ENCODE measurements at regions not wholly inside any gene's neighbourhood (a gene's known extent, or its start where the extent isn't known, plus 50 kb on each side); places are given as distances from the start of the nearest gene placed in this dataset.

DNA sequence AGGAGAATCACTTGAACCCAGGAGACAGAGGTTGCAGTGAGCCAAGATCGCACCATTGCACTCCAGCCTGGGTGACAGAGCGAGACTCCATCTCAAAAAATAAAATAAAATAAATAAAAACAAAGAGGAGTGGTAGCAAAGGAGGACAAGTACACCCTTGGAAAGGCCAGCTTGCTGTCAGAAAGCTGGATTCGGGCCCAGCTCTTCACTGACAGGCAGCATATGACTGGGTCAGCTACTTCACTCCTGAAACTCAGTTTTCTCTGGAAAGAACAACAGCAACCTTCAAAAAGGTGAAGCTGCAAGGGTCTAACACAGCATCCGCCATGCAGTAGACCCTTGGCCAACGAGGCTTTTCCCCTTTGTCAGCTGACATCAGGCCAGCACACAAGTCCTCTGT is 156.0 kb upstream of the TIAM1 start:
- no peak for DNase-seq (ENCODE audit: low read depth)

DNA sequence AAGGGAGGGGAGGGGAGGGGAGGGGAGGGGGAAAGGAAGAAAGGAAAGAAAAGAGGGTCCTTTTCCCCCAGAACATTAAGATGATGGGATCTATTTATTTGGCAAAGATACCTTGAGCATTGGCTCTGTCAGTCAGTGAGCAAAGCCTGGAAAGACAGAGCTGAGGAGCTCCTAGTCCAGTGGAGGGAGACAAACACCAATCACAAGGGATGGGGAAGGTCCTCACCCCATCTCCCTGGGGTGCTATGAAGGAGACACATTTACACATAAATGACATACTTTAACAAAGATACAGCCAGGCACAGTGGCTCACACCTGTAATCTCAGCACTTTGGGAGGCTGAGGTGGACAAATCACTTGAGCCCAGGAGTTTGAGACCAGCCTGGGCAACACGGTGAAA is 154.9 kb upstream of the TIAM1 start:
- DNase-seq (ENCODE audit: low read depth) = no peak

DNA sequence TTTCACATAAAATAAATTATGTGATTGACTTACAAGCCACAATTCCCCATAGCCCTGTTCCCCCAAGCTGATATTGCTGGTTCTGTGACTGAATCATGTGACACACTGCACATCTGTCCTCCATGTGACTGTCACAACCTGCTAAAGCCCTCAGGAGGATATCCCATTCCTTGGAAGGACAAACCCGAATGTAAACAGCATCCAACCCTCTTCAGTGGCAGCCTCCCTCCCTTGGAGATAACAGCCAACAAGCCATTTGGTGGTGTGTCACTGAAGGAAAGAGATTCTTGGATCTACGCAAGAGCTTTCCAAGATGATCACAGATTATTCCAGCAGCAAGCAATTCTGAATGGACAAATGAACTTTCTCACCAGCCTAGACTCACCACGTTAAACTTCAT is 153.9 kb upstream of the TIAM1 start:
- DNase-seq (ENCODE audit: low read depth) = no peak

DNA sequence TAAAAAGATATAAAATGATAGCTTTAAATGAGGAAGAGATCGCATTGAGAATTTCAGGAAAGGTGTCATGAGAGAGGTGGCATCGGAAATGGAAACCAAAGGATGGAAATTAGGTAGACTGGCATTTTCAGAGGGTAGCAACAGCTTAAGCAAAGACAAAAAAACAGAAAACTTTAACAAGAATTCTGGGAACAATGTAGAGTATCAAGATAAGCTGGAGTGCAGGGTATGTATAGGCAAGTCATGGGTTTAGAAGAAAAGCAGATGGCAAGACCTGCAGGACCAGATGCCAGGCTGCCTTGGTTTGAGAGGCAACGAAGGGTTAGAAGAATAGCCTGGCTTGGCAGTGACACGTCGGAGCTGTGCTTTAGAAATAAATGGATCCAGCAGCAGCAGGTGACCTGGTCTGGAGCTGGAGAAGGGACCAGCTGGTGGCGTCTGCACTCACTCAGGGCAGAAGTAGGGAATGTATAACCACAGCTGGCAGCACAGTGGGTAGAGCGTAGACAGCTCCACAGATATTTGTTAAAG is 149.4 kb upstream of the TIAM1 start:
- no peak for DNase-seq (ENCODE audit: low read depth)

DNA sequence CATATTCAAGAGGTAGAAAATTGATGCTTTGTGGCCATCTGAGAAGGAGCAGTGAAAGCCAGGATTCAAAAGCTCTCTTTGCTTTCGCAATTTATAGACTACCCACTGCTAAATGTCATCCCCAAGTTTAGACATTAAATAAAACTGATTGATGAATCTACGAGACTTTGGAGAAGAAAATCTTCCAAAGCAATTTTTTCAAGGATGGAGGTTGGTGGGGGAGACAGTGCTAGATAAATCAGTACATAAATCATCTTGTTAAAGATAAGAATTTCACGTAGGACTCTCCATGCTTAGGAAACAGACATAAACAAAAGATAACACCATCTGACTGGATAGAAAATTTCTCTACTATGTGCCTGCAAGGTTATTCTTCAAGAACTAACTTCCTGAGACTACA is 147.6 kb upstream of the TIAM1 start:
- no peak for DNase-seq (ENCODE audit: low read depth)

DNA sequence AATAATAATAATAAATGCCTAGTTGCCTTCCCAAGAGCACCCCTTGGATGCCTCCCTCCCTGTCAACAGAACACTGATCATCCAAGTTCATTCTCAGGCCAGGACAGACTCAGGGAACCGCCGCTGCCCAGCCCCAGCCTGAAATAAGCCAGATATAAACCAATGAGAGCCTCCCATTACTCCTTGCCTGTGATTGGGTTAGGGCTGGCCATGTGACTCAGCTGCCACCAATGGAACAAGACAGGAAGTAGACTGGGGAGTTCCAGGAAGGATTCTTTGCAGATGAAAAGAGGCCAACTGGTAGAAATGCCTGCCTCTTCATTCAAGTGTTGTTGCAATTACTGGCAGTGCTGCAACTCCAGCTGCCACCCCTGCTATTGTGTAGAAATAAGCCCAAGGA is 146.4 kb upstream of the TIAM1 start:
- DNase-seq (ENCODE audit: low read depth) = no peak

DNA sequence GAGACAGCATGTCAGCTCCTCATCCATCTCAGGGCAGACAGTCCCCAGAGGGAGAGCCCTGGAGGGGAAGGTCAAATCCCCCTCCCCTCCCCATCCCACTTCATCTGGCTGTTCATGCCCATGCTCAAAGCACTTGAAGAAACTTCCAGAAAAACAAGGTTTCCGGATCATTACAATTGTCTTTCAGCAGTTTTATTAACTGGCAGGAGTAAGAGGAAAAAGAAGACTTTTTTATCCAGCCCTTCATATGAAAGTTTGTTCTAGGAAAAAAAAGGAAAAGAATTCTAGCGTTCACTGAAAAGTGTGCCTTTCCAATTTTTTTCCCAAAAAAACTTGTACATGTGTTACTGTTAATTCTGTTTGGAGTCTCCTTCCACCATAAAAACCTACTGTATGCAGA is 145.7 kb upstream of the TIAM1 start:
- DNase-seq (ENCODE audit: low read depth) = no peak

DNA sequence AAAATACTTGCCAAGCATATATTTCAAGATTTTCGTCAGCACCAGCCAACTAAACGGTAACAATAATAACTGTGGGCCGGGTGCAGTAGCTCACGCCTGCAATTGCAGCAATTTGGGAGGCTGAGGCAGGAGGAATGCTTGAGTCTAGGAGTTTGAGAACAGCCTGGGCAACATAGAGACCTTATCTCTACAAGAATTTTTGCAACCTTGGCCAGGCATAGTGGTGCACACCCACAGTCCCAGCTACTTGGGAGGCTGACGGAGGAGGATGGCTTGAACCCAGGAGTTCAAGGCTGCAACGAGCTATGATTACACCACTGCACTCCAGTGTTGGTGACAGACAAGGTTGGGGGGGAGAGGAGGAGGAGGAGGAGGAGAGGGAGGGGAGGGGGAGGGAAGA is 145.0 kb upstream of the TIAM1 start:
- no peak for DNase-seq (ENCODE audit: low read depth)

DNA sequence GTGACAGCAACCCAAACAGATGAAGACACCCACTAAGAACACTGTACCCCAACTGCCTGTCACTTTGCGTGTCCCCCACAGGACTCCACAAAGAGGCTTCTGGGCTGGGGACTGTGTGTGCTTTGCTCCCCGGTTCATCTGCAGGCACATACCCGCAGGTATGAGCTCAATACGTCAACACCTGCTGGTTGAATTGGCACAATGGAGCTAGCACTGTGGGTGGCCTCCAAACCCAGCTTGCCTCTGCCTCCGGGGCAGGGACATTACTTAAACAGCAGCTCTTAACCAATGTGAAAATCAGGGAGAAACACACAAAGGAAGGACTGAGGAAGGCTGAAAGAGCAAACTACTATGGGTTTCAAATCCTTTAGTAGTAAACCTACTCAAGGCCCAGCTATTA is 140.2 kb upstream of the TIAM1 start:
- no peak for DNase-seq (ENCODE audit: low read depth)

DNA sequence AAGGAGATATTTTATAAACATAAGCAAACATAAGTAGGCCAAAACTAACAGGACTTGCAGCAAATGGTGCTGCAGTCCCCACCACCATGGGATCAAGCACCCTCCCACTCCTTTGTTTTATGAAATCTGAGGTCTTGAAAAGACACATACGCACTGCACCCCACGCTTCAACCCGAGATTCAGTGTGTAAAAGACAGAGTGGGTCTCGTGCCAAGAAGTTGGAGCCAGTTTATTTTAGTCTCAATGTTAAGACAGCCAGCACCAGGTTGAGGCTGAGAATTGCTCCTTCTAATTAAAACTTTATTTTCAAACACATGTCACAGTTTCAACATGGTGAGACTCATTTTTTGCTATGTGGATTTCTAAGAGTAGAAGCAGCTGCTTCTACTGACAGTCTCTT is 139.1 kb upstream of the TIAM1 start:
- DNase-seq (ENCODE audit: low read depth) = no peak

DNA sequence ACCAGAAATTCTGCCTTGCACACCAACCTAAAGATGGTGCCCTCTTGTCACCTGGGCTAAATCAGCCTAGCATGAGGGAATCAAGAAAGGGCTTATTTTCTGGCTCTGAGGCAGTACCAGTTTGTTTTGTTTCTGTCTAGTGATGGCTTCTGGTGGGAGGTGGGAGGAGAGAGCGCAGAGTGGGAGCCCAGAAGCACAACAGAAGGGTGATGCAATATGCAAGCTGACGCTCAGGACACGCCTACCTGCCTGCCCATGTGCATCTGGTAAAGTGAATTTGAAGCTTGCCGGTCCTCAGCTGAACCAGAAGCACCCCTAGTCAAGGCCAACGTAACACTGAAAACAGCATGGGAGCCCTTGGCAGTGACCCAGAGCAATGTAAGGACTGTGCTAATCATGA is 138.4 kb upstream of the TIAM1 start:
- no peak for DNase-seq (ENCODE audit: low read depth)

DNA sequence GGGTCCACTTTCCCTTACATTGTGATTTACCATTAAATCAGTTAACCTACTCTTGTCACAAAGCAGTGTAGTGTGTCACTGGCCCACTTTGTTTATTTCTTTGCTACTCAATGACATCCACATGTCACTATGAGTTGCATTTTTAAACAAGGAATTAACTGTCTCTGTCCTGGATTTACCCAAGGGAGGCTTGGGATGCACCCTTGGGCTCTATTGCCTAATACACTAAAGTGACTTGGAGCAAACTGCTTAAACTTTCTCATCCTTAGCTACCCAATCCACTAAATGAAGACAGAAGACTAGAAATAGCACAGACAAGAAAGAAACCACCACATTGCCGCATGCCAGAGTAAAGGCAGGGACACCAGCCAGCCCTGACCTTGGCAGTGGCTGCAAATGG is 136.2 kb upstream of the TIAM1 start:
- no peak for DNase-seq (ENCODE audit: low read depth)

DNA sequence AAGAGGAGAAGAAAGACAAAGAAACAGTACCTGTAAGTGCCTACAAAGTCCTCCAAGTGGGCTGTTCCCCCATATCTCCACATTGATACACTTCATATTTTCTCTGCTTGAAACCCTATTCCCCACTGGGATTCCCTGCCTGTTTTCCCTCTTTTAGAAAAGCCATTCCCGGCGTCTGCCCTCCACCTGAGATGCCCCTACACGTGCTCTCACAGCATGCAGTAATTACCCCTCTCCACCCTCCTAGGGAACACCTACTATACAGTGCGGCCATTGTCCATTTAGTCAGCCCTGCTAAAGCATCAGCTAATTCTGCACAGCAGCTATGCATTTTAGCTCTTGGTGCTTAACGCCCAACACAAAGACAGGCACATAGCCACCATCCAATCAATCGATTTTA is 135.7 kb upstream of the TIAM1 start:
- DNase-seq (ENCODE audit: low read depth) = no peak

DNA sequence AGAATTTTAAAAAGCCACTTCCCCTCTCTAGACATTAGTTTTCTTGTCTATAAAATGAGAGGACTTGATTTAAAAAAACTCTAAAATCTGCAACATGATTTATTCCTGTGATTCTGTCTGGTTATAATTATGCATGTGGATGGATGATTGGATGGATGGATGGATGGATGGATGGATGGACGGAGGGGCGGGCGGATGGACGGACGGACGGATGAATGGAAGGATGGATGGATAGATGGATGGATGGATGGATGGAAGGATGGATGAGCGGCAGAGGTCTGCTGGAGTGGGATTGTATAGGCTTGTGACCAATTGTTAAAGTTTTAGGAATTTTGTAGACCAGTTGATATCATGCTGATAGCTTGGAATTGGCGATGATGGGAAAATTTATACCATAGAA is 135.2 kb upstream of the TIAM1 start:
- no peak for DNase-seq (ENCODE audit: low read depth)

DNA sequence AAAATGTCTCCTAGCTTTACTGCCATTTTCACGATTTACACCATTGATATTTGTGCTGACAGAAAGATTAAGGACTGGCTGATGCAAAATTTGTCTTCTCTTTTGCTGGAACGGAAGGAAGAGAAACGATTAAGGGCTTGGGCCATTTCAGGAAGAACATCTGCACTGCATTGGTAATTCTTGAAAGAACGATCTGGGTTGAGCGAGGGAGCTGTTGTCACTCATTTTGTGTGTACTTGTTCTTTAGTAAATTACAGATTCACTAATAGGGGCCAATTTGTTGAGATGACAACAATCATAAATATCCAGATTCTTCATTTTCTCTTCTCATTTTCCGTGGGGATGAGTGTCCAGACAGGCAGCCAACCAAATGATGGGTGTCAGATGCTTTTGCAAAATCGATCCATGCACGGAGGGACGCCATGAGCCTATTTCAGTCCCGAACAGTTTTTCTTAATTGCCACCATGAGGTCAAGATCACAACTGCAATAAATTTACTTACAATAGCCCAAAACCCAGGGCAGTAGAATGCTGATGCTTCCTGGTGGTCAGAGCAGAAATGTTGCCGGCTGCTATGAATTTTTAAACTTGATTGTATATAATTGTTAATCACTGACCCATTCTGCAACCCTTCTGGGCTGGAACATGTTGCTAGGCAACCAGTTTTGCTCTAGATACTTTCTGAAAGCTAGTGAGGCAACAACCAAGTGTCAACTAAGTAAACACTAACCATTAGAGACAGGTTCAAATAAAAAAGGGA is 132.4 kb upstream of the TIAM1 start:
- no peak for DNase-seq (ENCODE audit: low read depth)

DNA sequence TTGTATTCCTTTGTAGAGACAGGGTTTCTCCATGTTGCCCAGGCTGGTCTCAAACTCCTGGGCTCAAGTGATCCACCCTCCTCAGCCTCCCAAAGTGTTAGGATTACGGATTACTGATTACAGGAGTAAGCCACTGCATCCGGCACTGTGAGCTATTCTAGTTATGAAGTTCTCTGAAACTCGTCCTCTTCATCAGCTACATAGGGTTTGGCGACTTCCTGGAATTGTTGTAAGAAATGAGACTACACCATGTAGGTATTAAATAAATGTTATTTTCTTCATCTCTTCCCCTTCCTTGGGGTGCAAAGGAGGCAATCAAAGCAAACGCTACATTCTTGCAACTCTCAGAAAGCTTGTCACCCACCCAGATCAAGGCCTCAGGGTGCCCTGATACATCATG is 131.2 kb upstream of the TIAM1 start:
- no peak for DNase-seq (ENCODE audit: low read depth)

DNA sequence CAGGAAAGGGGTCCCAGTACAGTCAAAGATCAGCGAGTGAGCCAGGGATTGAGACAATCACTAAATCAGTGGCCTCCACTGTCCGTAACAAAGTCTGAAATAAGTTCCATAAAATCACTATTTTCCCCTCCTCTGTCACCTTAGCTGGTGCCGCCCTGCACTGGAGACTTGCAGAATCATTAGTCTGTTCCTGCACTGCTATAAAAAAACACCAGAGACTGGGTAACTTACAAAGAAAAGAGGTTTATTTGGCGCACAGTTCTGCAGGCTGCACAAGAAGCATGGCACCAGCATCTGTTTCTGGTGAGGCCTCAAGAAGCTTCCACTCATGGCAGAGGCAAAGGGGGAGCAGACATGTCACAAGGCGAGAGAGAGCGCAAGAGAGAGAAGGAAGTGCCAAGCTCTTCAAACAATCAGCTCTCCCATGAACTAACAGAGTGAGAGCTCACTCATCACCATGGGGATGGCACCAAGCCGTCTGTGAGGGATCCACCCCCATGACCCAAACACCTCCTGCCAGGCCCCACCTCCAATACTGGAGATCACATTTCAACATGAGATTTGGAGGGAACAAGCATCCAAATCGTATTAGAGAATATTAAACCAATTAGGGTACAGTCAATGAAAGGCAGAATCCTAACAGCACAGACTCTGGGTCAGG is 129.8 kb upstream of the TIAM1 start:
- DNase-seq (ENCODE audit: low read depth) = no peak

DNA sequence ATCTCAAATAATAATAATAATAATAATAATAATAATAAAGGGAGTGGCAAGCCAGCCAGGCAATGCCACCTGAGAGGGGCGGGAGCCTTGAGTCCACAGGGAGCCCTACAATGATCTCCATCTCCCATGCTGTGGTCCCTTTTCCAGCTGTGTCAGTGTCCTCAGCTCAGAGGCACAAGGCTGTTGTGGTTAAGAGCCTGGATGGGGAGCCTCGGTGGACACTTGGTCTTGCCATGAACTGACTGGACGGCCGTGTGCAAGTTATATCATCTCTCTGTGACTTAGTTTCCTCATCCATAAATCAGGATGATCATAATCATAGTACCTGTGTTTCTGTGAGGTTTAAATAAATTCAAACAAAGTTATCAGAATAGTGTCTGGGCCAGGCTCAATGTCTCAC is 127.8 kb upstream of the TIAM1 start:
- no peak for DNase-seq (ENCODE audit: low read depth)

DNA sequence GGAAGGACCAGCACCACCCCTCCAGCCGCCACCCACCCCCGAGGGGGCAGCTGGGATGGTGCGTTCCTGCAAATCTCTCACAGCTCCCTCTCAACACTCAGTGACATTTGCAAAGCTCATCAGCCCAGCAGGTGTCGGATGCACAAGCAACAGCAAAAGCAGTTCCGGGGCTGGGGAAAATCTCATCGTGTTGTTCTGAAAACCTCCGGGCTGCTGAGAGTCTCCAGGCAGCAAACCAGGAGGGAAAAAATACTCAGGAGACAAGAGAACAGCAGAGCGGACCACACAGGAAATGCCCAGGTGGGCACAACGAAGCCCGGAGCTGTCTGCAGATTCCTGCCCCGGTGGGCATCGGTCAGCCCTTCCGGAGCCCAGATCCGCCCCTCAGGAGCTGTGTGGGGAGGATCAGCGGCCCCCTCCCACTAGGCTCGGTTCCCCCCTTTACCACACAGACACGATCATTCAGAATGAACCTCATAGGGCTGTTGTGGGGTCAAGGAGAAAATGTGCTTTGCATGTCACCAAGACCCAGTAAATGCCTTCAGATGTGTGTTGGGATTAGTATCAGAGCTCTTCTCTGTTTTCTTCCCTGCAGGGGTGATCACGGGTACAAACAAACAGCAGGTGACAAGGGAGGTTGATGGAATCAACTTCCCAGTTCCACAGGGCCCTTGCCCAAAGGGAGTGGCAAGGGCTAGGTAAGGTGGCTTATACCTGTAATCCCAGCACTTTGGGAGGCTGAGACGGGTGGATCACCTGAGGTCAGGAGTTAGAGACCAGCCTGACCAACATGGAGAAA is 127.0 kb upstream of the TIAM1 start:
- DNase-seq (ENCODE audit: low read depth) = no peak

DNA sequence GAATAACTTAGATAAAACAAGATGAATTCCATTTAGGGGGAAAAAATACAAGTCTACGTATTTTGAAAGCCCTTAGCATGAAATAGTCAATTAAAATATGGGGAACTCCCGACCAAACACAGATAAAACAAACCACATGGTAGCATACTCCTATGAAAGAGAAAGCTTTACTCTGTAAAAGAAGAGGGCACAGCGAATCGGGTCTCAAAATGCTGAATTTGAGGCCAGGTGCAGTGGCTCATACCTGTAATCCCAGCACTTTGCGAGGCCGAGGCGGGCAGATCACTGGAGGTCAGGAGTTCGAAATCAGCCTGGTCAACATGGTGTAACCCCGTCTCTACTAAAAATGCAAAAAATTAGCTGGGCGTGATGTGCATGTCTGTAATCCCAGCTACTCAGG is 116.9 kb upstream of the TIAM1 start:
- DNase-seq (ENCODE audit: low read depth) = no peak

DNA sequence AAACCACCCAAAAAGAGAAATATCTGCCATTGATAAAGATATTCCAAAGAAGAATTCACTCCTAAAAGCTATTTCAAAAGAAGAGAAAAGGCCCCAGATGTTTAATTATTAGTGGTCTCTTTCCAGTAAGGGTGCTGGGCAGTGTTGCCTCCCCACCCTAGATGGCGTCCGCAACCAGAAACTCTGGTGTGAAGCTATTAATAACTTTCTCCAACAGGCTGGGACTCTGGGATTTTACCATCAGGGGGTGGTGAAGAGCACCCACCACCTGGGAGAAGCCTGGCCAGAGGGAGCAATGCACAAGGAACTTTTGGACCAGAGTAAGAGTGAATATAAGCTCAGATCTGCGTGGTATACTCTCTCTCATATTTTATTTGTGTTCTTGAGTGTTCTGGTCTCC is 115.4 kb upstream of the TIAM1 start:
- no peak for DNase-seq (ENCODE audit: low read depth)

DNA sequence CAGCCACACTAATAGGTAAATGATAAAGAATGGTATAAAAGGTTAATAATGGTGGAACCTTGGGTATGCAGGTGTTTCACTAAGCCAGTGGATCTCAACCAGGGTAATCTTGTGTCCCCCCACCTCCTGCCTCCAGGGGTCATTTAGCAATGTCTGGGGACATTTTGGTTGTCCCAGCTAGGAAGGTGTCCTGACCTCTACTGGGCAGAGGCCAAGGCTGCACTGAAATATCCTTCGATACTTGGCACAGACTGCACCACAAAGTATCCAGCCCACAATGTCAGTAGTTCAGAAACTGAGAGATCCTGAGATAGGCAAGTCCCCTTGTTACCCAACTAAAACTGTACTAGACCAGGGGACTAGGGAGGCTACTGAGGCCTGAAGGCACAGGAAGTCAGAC is 113.6 kb upstream of the TIAM1 start:
- no peak for DNase-seq (ENCODE audit: low read depth)

DNA sequence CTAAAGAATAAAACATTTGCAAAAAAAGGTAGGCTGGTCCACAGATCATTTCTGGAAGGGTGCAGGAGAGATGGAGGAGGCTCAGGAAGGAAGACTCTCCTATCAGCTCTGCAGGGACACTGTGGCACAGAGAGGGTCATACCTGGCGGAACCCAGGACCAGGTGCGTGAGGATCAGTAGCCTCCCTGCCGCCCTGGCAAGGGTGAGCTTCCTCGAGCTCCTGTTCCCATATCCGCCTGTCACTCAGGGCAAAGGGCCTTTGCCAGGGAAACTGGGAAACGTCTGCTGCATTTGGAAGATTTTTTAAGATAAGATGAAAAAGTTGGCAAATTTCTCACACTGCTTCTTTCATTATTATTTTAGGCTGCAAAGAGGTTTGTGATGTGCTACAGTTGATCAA is 112.1 kb upstream of the TIAM1 start:
- DNase-seq (ENCODE audit: low read depth) = no peak
